GM12872 (cell line): ENCODE measurements at regions not wholly inside any gene's neighbourhood (a gene's known extent, or its start where the extent isn't known, plus 50 kb on each side); places are given as distances from the start of the nearest gene placed in this dataset.

Source experiments
- TF ChIP-seq, protein P1 (sequence below): IDR thresholded peaks from 3 replicates; pipeline ENCODE4 v1.5.1; 2011; ENCODE audit warnings: low read depth, mild to moderate bottlenecking, low read length, moderate library complexity; ENCODE audit not compliant: insufficient read depth

DNA sequence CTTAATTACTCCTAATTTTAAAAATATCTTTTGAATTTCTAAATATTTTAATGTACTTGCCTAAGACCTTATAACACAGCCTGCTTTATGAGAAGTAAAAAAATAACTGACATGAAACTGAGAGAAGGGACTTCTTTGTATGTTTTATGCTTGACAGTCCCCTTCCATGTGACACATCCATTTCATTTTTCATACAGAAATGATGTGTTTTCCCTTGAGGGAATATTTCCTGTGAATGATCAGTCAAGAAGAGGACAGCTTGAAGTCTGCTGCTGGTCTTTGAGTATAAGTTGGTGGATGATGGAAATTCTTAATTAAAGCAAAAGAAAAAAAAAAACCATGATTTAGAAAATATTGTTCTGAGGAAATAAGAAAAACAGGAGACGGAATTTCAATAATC lies 230.4 kb upstream of the KLHL1 start:
- TF ChIP-seq, protein P1, sequence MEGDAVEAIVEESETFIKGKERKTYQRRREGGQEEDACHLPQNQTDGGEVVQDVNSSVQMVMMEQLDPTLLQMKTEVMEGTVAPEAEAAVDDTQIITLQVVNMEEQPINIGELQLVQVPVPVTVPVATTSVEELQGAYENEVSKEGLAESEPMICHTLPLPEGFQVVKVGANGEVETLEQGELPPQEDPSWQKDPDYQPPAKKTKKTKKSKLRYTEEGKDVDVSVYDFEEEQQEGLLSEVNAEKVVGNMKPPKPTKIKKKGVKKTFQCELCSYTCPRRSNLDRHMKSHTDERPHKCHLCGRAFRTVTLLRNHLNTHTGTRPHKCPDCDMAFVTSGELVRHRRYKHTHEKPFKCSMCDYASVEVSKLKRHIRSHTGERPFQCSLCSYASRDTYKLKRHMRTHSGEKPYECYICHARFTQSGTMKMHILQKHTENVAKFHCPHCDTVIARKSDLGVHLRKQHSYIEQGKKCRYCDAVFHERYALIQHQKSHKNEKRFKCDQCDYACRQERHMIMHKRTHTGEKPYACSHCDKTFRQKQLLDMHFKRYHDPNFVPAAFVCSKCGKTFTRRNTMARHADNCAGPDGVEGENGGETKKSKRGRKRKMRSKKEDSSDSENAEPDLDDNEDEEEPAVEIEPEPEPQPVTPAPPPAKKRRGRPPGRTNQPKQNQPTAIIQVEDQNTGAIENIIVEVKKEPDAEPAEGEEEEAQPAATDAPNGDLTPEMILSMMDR, result no peak

DNA sequence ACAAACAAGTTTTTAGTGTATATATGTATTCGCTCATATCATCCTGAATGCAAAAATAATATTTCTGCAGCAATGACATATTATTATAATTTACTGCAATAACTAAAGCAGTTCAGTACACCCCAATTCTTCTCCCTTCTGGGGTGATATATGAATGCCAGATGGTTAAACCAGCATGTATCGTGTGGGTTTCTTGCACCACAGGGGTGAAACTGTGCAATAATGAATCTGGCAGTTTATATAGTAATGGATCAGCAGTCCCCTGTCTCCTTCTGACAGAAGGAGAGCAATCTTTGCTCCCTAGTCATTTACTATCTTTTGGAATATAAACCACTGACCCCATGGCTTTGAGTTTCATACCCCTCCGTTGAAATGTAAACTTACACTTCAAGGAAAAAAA lies 228.6 kb upstream of the KLHL1 start:
- TF ChIP-seq, protein P1, result no peak

DNA sequence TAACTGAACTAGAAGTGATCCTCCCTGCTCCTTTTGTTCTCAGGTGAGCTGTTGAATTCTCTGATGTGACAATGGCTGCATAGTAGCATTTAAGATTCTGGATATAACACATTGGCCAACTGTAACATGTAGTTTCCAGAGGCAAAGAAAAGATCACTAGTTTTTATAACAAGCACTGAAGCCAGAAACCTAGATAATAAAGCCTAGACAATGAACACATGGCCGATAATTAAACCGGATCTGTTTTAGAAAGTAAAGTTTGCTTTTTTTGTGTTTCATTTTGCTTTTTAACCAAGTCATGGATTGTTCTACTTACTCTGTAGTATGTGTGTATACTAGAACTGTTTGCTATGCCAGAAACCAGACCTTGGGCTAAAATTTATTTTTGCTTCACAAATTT lies 225.5 kb upstream of the KLHL1 start:
- TF ChIP-seq, protein P1, result no peak

DNA sequence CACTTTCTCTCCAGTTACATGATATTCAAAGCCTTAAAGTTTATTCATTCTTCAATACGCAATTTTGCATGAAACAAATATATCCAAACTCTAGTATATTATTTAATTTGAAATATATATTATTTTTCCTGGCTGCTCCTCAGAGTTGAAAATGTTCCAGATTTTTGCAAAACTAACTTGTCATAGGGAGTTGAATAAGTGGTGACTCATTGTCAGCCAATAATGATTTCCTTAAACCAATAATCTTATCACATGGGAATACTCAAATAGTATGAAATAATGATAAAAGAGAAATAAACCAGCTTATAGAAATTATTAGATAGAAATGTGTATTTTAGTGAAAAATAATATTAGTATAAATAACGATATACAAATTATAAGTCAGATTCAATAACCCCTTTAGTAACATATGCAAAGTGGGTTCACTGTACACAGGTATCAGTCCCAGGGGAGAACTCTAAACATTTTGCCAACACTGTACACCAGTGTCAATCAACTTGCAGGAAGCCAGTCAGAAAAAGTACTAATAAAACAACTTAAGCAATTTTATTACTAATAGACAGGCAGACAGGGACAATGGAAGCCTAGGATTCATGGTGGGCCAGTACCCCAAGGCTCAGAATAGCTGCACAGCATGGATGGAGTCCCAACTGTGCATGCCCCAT lies 222.6 kb upstream of the KLHL1 start:
- TF ChIP-seq, protein P1, result no peak

DNA sequence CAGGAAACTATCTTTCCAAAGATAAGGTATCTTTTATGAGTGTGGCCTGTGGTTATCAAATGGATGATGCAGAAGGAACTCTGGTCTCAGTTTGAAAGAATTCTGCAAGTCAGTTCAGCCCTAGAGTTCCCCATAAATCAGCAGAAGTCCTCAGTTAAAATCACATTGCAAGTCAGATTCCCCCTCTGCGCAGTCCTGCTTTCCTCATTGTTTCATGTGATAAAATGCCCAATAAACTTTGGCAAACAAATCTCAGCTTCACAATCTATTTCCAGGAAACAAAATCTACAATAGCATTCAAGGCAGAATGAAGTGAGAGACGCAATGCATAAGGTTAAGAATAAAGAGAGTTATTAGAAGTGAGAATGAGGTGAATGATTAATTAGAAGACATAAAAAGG lies 216.3 kb upstream of the KLHL1 start:
- TF ChIP-seq, protein P1, result no peak

DNA sequence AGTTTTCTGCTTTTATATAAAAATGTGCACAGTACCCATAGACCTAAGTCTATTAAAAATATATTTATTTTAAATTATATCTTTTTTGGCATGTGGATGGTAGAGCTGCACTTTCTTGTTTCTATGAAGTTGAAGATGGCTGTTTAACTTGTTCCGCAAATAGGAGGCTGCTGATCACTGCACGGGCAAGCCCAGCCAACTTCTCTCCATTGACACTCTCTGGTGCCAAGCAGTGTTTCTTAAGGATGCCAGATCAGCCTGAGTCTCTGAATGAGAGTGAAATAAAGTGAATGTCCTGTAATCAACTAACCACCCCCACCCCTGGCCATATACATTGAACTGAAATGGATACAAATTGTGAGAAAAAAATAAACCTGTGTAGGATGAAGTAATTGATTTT lies 202.9 kb upstream of the KLHL1 start:
- TF ChIP-seq, protein P1, result no peak

DNA sequence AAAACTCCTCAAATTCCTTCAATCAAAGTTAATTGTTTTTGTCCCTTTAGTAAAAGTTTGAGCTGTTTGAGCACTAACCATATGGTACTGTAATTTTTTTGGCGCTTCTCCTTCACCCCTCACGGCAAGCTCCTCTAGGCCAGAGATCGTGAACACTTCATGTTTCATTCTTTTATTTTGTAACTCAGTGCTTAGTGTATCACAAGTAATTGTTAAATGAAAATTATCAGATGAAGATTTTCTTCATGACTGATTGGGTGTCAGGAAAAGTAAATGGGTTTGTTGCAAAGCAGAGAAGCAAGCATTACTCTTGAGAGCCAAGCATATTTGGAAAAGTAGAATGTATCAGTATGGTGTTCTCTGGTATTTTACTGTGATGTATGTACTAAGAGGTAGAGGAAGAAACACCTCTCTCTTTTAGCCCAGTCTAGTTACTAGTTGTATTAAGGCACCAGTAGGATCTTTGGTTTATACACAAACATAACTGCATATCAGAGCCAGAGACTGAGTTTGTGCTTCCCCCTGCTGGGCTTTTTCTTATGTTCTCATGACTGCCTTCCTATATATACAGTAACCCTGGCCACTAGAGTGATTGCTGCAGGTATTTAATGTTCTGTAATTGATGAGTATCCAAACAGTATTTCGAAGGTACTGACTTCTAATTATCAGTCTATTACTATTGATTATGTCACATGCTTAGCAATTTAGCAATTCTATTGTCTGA lies 202.3 kb upstream of the KLHL1 start:
- TF ChIP-seq, protein P1, result peak; percentile 33; the same call in 1 of the 3 replicates
